ENCODE measurements at regions not wholly inside any gene's neighbourhood (a gene's known extent, or its start where the extent isn't known, plus 50 kb on each side); places are given as distances from the start of the nearest gene placed in this dataset.

DNA sequence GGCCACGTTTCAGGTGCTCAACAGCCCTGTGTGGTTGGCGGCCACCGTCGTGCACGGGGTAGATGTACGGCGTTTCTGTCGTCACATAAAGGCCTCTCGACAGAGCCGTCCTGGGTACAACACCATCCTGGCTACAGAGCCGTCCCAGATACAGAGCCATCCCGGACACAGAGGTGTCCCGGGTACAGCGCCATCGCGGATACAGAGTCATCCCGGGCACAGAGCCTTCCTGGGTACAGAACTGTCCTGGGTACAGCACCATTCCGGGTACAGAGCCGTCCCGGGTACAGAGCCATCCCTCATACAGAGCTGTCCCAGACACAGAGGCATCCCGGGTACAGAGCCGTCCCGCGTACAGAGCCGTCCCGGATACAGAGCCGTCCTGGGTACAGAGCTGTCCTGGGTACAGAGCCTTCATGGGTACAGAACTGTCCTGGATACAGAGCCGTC is 222.7 kb upstream of the SOX1 start:
- H3K36me3 Mint-ChIP-seq, result no peaks in the 10 kb centered on the region
- H3K9me3 Mint-ChIP-seq, result no peaks in the 10 kb centered on the region
- peaks cover 7% of the 10 kb centered on the region for H3K4me1 Mint-ChIP-seq (ENCODE audit: unreplicated experiment)
- TF ChIP-seq, protein P1, sequence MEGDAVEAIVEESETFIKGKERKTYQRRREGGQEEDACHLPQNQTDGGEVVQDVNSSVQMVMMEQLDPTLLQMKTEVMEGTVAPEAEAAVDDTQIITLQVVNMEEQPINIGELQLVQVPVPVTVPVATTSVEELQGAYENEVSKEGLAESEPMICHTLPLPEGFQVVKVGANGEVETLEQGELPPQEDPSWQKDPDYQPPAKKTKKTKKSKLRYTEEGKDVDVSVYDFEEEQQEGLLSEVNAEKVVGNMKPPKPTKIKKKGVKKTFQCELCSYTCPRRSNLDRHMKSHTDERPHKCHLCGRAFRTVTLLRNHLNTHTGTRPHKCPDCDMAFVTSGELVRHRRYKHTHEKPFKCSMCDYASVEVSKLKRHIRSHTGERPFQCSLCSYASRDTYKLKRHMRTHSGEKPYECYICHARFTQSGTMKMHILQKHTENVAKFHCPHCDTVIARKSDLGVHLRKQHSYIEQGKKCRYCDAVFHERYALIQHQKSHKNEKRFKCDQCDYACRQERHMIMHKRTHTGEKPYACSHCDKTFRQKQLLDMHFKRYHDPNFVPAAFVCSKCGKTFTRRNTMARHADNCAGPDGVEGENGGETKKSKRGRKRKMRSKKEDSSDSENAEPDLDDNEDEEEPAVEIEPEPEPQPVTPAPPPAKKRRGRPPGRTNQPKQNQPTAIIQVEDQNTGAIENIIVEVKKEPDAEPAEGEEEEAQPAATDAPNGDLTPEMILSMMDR (conservative IDR thresholded peaks at IDR 0.05), result no peak
- no peak overlapping the region for H3K4me3 Mint-ChIP-seq
- H3K27me3 Mint-ChIP-seq, result peaks cover 27% of the 10 kb centered on the region
- peak; percentile 47 for DNase-seq (ENCODE audit: extremely low spot score, unreplicated experiment)
- no peak overlapping the region for H3K27ac Mint-ChIP-seq

DNA sequence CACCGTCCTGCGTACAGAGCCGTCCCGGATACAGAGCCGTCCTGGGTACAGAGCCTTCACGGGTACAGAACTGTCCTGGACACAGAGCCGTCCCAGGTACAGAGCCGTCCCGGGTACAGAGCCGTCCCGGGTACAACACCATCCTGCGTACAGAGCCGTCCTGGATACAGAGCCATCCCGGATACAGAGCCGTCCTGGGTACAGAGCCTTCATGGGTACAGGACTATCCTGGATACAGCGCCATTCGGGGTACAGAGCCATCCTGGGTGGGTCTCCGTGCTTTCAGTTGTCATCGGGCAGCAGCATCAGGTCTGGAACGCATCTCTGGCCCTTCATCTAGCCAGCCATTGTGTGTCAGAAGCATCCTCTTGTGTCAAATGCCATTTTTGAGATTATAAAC is 222.3 kb upstream of the SOX1 start:
- Mint-ChIP-seq H3K27ac (no peak overlapping the region), H3K27me3 (peaks cover 27% of the 10 kb centered on the region), H3K4me1 (ENCODE audit: unreplicated experiment) (peaks cover 7% of the 10 kb centered on the region), H3K4me3 (no peak overlapping the region), H3K36me3 (no peaks in the 10 kb centered on the region), H3K9me3 (no peaks in the 10 kb centered on the region)
- TF ChIP-seq, protein P1 (conservative IDR thresholded peaks at IDR 0.05), result no peak
- DNase-seq (ENCODE audit: extremely low spot score, unreplicated experiment), result peak; percentile 43

DNA sequence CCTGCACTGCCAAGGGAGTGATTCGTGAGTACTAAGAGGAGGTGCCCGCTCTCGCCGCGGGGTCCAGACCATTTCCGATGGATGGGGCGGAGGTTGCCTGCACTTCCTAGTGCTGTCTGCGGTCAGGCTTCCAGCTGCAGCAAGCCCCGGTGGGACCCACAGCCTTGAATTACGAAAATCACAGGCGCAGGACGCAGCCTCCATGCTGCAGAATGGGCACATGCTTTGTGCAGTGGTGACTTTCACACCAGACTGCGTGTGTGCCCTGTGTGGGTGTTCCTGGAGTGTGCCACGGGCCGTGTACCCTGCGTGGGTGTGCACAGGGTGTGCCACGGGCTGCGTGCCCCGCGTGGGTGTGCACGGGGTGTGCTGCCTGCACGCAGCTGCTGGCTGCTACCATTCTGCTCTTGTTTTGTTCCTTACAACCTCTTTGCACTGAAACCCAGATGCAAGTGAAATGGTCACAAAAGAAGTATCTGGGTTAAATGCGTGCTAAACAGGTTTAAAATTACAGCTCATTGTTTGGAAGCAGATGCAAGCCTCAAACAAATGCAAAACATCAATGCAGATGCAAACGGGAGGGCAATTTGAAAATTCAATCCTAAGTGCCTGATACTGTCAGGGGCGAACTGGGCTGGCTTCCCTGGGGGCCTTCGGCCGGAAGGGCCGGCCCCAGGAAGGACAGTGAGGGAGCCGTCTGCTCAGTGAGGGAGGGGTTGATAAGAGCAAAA is 221.2 kb upstream of the SOX1 start:
- H3K27me3 Mint-ChIP-seq, result peaks cover 31% of the 10 kb centered on the region
- peak; percentile 62 for DNase-seq (ENCODE audit: extremely low spot score, unreplicated experiment)

DNA sequence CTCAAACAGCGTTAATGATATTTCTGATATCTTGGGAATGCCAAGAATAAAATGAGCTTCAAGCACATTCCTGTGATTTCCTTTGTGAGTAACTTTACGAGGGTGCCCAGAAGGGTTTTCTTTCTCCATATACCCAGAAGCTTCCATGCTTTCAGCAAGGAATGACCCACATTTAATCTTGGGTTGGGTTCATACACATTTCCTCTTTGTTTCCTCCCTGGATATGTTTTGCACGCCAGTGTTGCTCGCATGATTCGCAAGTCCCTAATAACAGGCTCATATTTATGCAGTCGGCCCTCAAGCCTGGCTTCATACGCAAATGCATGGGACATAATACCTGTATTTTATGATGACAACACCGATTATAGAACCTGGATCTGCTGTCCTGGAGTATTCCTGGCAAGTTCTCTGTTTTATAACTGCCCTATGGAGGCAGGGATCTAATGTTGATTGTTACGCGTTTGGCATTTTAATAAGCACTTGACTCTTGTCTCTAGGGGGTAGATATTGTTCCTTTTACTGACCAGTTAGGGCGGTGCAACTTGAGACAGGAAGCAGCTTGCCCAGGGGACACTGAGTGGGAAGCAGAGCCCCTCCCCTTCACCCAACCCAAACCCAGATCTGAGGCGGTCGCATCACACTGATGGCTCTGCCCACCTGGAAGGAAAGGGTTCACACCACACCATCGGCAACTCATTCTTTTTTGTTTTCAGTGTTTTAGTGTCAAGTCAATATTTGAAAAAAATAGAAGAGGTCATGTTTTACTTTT is 220.4 kb upstream of the SOX1 start:
- DNase-seq (ENCODE audit: extremely low spot score, unreplicated experiment), result peak; percentile 24
- peaks cover 36% of the 10 kb centered on the region for H3K27me3 Mint-ChIP-seq
- no peak overlapping the region for H3K4me3 Mint-ChIP-seq
- no peaks in the 10 kb centered on the region for H3K36me3 Mint-ChIP-seq
- H3K9me3 Mint-ChIP-seq, result no peaks in the 10 kb centered on the region
- H3K27ac Mint-ChIP-seq, result no peak overlapping the region
- TF ChIP-seq, protein P1 (conservative IDR thresholded peaks at IDR 0.05), result no peak
- peaks cover 10% of the 10 kb centered on the region for H3K4me1 Mint-ChIP-seq (ENCODE audit: unreplicated experiment)

More for the DNA sequence above, 221.2 kb upstream of the SOX1 start:
- H3K27ac Mint-ChIP-seq, result no peak overlapping the region
- H3K4me1 Mint-ChIP-seq (ENCODE audit: unreplicated experiment), result peaks cover 7% of the 10 kb centered on the region
- H3K9me3 Mint-ChIP-seq, result no peaks in the 10 kb centered on the region
- no peak overlapping the region for H3K4me3 Mint-ChIP-seq
- no peaks in the 10 kb centered on the region for H3K36me3 Mint-ChIP-seq
- TF ChIP-seq, protein P1 (conservative IDR thresholded peaks at IDR 0.05), result no peak

DNA sequence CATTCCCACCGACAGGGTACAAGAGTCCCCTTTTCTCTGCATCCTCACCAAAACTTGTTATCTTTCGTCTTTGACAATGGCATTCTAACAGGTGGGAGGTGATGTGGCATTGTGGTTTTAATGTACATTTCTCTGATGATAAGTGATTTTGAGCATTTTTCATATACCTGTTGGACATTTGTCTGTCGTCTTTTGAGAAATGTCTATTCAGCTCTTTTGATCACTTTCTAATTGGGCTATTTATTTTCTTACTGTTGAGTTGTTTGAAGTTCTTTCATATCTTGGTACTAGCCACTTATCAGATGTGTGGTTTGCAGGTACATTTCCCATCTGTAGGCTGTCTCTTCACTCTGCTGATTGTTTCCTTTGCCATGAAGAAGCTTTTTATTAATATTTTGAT is 219.0 kb upstream of the SOX1 start:
- DNase-seq (ENCODE audit: extremely low spot score, unreplicated experiment), result no peak
- H3K9me3 Mint-ChIP-seq, result no peaks in the 10 kb centered on the region
- peaks cover 36% of the 10 kb centered on the region for H3K27me3 Mint-ChIP-seq
- no peak overlapping the region for H3K27ac Mint-ChIP-seq
- H3K4me1 Mint-ChIP-seq (ENCODE audit: unreplicated experiment), result peaks cover 10% of the 10 kb centered on the region
- TF ChIP-seq, protein P1 (conservative IDR thresholded peaks at IDR 0.05), result no peak
- H3K4me3 Mint-ChIP-seq, result no peak overlapping the region
- H3K36me3 Mint-ChIP-seq, result no peaks in the 10 kb centered on the region
